Activated naive CD8-positive, alpha-beta T cell treated with anti-CD3 and anti-CD28 coated beads for 36 hours (primary cell): ENCODE measurements at regions not wholly inside any gene's neighbourhood (a gene's known extent, or its start where the extent isn't known, plus 50 kb on each side); places are given as distances from the start of the nearest gene placed in this dataset.
A peak's percentile ranks its signal among the peaks of the same experiment; 100 is the strongest.
"Not testable (repeated sequence)": the region's sequence is repeated elsewhere in the genome, so short reads cannot be mapped to it uniquely, and the experiment has no call there.

Source experiments
- DNase-seq: peaks from one replicate; pipeline ENCODE4 v3.0.0; 2021
- H3K27ac Mint-ChIP-seq: one replicate; pipeline ENCODE4 v1.8.0; 2022; ENCODE audit warnings: mild to moderate bottlenecking, moderate library complexity, mixed read lengths
- H3K27me3 Mint-ChIP-seq: one replicate; pipeline ENCODE4 v1.8.0; 2022; ENCODE audit warnings: mild to moderate bottlenecking, mixed read lengths
- H3K36me3 Mint-ChIP-seq: one replicate; pipeline ENCODE4 v1.8.0; 2021; ENCODE audit warnings: mild to moderate bottlenecking, mixed read lengths
- H3K4me1 Mint-ChIP-seq: one replicate; pipeline ENCODE4 v1.8.0; 2021; ENCODE audit warnings: mixed read lengths
- H3K4me3 Mint-ChIP-seq: one replicate; pipeline ENCODE4 v1.8.0; 2022; ENCODE audit warnings: mild to moderate bottlenecking, moderate library complexity, mixed read lengths
- H3K9me3 Mint-ChIP-seq: one replicate; pipeline ENCODE4 v1.8.0; 2022; ENCODE audit warnings: mixed read lengths

DNA sequence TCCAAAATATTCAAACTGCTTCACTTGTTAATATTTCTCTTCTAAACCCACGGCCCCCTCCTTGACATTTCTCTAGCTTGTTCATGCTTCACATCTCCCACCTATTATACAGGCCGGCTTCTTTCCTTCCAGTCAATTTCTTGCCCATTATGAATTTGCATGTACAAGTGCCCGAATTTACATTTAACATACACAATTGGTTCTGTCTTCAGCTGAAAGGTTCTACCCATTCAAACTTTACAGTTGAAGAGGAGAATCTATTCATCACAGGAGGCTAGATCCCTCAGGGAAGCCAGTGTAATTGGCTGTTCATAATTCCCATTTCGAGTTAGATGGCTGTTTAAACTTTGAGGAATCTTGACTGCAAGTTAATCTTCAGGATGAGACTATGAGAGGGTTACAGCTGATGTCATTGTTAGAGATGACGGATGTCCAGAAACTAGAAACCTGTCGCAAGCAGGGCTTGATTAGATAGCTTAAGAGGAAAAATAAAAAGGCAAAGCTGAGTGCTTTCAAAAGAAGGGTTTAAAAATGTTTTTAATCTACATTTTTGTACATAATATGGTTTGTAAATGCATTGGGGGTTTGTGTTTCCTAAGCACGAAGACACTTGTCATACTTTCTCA lies 157.0 kb downstream of the ADSS2 start:
- Mint-ChIP-seq H3K36me3 (peaks cover 2% of the 10 kb centered on the region), H3K4me3 (no peak overlapping the region), H3K27me3 (peaks cover 18% of the 10 kb centered on the region), H3K4me1 (peaks cover 22% of the 10 kb centered on the region), H3K27ac (no peak overlapping the region), H3K9me3 (no peaks in the 10 kb centered on the region)
- no peak for DNase-seq

DNA sequence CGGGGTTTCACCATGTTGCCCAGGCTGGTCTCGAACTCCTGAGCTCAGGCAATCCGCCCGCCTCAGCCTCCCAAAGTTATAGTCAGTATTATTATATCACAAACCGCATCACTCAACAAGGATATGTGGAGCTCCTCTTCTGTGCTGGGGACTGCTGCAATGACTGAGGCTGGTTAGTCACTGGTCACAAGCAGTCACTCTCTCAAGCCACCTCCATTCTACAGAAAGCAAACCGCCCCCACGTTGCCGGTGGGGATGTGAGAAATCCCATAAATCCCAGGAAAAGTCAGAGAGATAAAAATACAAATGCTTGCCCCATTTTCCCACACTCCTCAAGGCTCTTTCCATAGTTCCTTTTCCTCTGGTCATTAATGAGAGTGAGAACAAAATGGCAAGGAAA lies 155.7 kb downstream of the ADSS2 start:
- no peak overlapping the region for H3K27ac Mint-ChIP-seq

DNA sequence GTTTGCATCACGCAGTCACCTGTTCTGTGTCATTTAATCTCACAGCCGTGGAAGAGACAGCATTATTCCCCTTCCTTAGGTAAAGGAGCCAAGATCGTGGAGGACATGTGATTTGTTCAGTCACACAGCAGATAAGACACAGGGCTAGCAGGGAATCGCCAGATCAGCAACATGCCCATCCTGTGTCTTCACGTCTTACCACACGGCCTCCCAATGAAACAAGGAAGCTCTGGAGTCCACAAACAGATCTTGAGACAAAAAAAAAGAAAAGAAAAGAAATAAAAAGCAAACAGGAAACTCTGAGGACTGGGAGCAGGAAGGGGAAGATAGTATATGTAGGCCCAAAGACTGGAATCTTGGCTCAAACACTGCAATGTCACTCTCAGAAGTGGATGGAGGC lies 155.3 kb downstream of the ADSS2 start:
- Mint-ChIP-seq H3K9me3 (no peaks in the 10 kb centered on the region), H3K36me3 (peaks cover 2% of the 10 kb centered on the region), H3K4me1 (peaks cover 12% of the 10 kb centered on the region), H3K27me3 (peaks cover 7% of the 10 kb centered on the region), H3K4me3 (no peak overlapping the region), H3K27ac (no peak overlapping the region)
- DNase-seq, result no peak

More for the DNA sequence above, 155.7 kb downstream of the ADSS2 start:
- no peak overlapping the region for H3K4me3 Mint-ChIP-seq
- H3K27me3 Mint-ChIP-seq, result peaks cover 11% of the 10 kb centered on the region
- no peaks in the 10 kb centered on the region for H3K9me3 Mint-ChIP-seq
- no peak for DNase-seq
- peaks cover 16% of the 10 kb centered on the region for H3K4me1 Mint-ChIP-seq
- peaks cover 2% of the 10 kb centered on the region for H3K36me3 Mint-ChIP-seq

DNA sequence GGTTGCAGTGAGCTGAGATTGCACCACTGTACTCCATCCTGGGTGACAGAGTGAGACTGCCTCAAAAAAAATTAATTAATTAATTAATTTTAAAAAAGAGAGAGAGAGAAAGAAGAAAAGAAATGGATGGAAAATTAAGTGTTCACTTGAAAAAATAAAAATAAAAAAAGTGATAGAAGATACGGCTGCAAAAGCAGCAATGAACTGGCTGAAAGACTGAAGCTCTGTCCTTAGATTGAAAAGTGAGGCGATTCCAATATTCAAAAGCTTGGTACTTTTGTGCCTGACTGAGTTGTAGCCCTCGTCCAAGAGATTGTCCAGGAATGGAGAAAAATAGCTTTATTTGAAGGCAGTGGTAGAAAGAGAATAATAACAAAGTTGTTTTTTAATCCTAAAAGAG lies 154.6 kb downstream of the ADSS2 start:
- Mint-ChIP-seq H3K27me3 (peaks cover 4% of the 10 kb centered on the region), H3K9me3 (no peaks in the 10 kb centered on the region), H3K36me3 (no peaks in the 10 kb centered on the region), H3K27ac (no peak overlapping the region), H3K4me3 (no peak overlapping the region), H3K4me1 (peaks cover 10% of the 10 kb centered on the region)
- DNase-seq, result no peak

DNA sequence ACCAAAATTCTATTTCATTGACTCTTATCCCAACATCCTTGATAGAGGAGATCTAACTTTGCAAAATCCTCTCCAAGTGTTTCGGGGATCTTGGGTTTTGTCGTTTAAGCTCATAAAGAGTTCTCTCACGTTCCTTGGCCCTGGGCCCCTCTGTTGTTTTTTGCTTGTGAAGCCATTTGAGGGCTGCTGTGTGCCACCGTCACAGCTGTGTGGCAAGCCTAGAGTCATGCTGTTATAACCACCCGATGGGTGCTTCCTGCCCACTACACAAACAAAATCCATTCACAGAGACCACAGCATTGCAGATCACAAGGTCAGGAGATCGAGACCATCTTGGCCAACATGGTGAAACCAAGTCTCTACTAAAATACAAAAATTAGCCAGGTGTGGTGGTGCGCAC lies 154.1 kb downstream of the ADSS2 start:
- Mint-ChIP-seq H3K9me3 (no peaks in the 10 kb centered on the region), H3K27me3 (peaks cover under 1% of the 10 kb centered on the region), H3K27ac (no peak overlapping the region), H3K4me3 (no peak overlapping the region), H3K4me1 (peaks cover 6% of the 10 kb centered on the region), H3K36me3 (no peaks in the 10 kb centered on the region)
- DNase-seq, result no peak

DNA sequence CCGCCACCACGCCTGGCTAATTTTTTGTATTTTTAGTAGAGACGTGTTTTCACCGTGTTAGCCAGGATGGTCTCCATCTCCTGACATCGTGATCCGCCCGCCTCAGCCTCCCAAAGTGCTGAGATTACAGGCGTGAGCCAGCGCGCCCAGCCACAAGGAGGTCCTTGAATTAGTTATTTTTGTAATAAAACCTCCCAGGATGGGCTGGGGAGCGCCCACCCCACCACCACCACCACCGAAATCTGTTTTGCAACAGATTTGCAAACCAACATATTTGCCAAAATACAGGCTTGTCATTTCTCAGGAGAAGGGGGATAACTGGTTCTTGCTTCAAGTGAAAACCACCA lies 151.7 kb downstream of the ADSS2 start:
- Mint-ChIP-seq H3K4me3 (peak overlapping the region; percentile 73), H3K27ac (peak overlapping the region; percentile 89)
- DNase-seq, H3K4me1 Mint-ChIP-seq, H3K27me3 Mint-ChIP-seq, H3K36me3 Mint-ChIP-seq, H3K9me3 Mint-ChIP-seq: not testable (repeated sequence)

DNA sequence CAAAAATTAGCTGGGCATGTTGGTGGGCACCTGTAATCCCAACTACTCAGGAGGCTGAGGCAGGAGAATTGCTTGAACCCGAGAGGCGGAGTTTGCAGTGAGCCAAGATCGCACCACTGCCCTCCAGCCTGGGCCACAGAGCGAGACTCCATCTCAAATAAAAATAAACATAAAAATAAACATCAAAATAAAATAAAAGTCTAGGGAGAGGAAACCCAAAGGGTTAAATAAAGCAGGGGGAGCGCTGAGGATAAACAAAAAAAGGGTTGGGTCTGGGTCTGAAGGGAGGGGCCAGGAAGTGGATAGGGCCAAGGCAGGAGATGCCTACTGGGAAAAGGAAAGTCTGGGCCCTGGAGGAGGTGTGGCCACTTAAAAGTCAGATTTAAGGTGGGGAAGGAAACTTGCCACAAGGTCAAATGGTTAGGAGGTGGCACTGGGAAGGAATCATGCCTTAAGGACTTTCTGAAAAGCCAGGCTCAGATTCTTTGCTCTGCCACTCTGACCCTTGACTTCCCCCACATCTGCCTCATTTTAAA lies 150.0 kb downstream of the ADSS2 start:
- Mint-ChIP-seq H3K4me1 (peaks cover 6% of the 10 kb centered on the region), H3K9me3 (no peaks in the 10 kb centered on the region), H3K4me3 (no peak overlapping the region), H3K27ac (peak overlapping the region; percentile 36), H3K27me3 (no peaks in the 10 kb centered on the region), H3K36me3 (no peaks in the 10 kb centered on the region)
- no peak for DNase-seq

DNA sequence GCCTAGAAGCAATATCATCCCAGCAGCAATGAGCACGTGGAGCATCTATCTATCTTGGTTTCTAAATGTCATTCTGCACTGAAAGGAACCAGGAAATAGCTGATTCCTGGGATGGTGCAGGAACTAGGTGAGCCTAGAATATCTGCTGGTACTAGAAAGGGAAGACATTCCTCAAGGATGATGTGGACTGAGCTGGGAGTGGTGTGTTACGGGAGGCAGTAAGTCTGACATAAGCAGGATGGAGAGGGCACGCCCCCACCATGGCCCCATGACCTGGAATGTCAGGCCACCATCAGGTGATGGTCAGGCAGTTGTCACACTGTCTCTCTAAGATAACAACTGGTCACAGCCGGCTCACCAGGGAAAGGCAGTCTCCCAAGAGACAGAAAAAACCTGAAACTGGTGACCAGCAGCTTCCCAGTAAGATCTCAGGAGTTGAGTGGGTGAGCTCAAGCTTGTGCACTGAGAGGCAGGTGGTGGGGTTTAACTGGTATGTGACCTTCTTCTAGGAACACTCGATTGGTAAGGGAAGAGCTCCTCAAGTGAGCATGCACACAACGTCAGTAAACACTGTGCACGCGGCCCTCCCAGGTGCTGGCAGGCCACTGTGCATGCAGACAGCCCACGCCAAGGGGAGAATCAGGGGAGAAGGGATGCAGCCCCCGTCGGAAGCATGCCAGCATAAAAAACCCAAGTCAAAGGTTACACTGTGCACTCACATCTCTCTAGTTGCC lies 148.7 kb downstream of the ADSS2 start:
- no peak for DNase-seq
- Mint-ChIP-seq H3K4me3 (no peak overlapping the region), H3K27ac (no peak overlapping the region), H3K27me3 (no peaks in the 10 kb centered on the region), H3K4me1 (peaks cover 6% of the 10 kb centered on the region), H3K9me3 (no peaks in the 10 kb centered on the region), H3K36me3 (no peaks in the 10 kb centered on the region)

DNA sequence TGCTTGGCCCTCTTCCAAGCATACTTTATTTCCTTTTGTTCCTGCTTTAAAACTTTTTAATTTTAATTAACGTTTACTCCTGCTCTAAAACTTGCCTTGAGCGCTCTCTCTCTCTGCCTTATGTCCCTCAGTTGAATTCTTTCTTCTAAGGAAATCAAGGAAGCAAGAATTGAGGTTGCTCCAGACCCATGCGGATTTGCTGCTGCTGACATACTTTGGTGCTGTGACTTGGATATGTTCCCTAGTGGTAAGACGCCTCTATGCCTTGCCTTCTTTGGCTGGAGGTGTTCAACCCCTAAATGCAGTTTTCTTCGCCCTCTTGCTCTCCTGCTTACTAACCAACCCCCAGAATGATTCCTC lies 148.1 kb downstream of the ADSS2 start:
- H3K9me3 Mint-ChIP-seq, result no peaks in the 10 kb centered on the region
- H3K4me3 Mint-ChIP-seq, result no peak overlapping the region
- no peaks in the 10 kb centered on the region for H3K27me3 Mint-ChIP-seq
- no peaks in the 10 kb centered on the region for H3K36me3 Mint-ChIP-seq
- H3K4me1 Mint-ChIP-seq, result peaks cover 6% of the 10 kb centered on the region
- no peak overlapping the region for H3K27ac Mint-ChIP-seq
- no peak for DNase-seq

DNA sequence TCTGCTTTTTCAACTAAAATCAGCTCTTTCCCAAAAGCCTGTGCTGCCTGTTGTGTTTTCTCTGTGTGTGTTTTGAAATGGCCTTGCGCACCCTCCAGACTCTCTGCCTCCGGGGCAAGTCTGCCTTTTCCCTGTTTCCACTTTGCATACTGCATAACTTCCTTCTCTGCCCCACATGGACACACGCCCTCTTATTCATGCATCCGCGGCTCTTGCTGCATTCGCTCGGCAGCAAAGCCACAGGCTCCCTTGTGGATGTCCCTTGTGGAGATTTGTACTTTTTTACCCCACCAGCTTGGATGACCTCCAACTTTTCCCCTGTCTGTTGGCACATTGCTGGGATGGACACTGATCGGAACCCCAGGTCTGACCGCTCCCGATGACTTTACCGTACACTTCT lies 147.6 kb downstream of the ADSS2 start:
- no peak for DNase-seq
- H3K4me1 Mint-ChIP-seq, result peaks cover 5% of the 10 kb centered on the region
- no peak overlapping the region for H3K4me3 Mint-ChIP-seq
- no peaks in the 10 kb centered on the region for H3K9me3 Mint-ChIP-seq
- no peak overlapping the region for H3K27ac Mint-ChIP-seq
- H3K27me3 Mint-ChIP-seq, result no peaks in the 10 kb centered on the region
- no peaks in the 10 kb centered on the region for H3K36me3 Mint-ChIP-seq

DNA sequence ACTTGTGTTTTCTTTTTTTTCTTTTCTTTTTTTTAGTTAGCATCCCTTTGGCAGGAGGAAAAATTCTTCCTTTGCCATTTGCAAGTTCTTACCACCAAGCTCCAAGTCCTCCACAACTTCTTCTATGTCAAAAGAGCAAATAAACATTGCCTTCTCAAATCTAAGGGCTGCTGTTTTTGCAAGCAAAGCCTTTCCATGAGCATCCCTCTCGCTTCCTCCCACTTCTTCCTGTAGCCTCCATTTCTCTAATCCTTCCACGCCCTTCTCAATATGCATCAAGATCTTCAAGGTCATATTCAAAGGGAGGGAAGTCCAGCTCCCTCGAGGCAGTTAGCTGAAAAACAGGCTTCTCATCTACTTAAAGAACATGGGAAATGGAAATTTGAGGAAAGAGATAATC lies 147.1 kb downstream of the ADSS2 start:
- no peak overlapping the region for H3K4me3 Mint-ChIP-seq
- DNase-seq, result no peak
- no peaks in the 10 kb centered on the region for H3K9me3 Mint-ChIP-seq
- no peaks in the 10 kb centered on the region for H3K27me3 Mint-ChIP-seq
- H3K4me1 Mint-ChIP-seq, result peaks cover under 1% of the 10 kb centered on the region
- H3K27ac Mint-ChIP-seq, result no peak overlapping the region
- no peaks in the 10 kb centered on the region for H3K36me3 Mint-ChIP-seq

DNA sequence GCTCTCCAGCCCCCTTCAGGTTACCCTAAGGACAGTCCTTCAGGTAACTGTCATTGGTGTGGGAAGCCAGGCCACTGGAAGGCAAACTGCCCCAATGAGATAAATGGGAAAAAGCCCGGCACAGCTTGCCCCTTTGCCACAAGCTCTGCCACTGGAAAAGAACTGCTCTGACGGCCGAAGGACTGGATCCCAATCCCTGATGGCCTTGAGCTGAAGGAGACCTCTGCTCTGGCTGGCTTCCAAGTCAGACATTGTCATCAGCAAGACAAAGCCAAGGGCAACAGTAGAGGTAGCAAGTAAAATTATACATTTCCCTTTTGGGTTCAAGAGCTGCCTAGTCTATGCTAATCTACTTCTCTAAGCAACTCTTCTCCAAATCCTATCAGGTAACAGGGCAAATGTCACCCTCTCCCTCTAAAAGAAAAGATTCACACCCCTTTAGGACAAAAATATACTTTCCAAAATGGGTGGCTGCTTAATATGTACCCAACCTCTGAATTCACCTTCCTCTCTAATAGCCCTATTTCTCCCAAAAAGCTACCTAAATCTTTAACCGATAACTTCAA lies 145.8 kb downstream of the ADSS2 start:
- no peak overlapping the region for H3K27ac Mint-ChIP-seq
- H3K4me1 Mint-ChIP-seq, result no peaks in the 10 kb centered on the region
- DNase-seq, result no peak

DNA sequence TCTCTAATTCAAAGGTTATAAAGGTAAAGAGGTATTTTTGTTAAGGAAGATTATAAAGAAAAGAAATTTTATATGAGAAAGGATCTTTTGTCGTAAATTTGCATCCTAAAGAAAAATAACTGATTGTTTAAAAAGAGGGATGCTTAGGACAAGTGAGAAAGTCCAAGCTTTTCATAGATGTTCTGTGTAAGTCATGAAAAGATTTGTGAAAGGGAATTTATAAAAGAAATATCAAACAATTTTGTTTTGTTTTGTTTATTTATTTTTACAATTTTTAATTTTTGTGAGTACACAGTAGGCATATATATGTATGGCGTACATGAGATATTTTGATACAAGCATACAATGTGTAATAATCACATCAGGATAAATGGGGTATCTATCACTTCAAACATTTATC lies 145.2 kb downstream of the ADSS2 start:
- Mint-ChIP-seq H3K27ac (no peak overlapping the region), H3K4me1 (no peaks in the 10 kb centered on the region), H3K36me3 (no peaks in the 10 kb centered on the region), H3K27me3 (no peaks in the 10 kb centered on the region), H3K4me3 (no peak overlapping the region), H3K9me3 (no peaks in the 10 kb centered on the region)
- no peak for DNase-seq

More for the DNA sequence above, 145.8 kb downstream of the ADSS2 start:
- Mint-ChIP-seq H3K9me3 (no peaks in the 10 kb centered on the region), H3K36me3 (no peaks in the 10 kb centered on the region), H3K27me3 (no peaks in the 10 kb centered on the region), H3K4me3 (no peak overlapping the region)

DNA sequence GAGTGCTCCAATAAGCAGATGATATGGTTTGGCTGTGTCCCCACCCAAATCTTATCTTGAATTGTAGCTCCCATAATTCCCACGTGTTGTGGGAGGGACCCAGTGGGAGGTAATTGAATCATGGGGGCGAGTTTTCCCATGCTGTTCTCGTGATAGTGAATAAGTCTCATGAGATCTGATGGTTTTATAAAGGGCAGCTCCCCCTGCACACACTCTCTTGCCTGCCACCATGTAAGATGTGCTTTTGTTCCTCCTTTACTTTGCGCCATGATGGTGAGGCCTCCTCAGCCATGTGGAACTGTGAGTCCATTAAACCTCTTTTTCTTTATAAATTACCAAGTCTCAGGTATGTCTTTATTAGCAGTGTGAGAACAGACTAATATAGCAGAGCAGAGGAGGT lies 142.5 kb downstream of the ADSS2 start:
- not testable (repeated sequence) for H3K4me1 Mint-ChIP-seq, DNase-seq, H3K27ac Mint-ChIP-seq, H3K4me3 Mint-ChIP-seq, H3K27me3 Mint-ChIP-seq, H3K9me3 Mint-ChIP-seq, H3K36me3 Mint-ChIP-seq

DNA sequence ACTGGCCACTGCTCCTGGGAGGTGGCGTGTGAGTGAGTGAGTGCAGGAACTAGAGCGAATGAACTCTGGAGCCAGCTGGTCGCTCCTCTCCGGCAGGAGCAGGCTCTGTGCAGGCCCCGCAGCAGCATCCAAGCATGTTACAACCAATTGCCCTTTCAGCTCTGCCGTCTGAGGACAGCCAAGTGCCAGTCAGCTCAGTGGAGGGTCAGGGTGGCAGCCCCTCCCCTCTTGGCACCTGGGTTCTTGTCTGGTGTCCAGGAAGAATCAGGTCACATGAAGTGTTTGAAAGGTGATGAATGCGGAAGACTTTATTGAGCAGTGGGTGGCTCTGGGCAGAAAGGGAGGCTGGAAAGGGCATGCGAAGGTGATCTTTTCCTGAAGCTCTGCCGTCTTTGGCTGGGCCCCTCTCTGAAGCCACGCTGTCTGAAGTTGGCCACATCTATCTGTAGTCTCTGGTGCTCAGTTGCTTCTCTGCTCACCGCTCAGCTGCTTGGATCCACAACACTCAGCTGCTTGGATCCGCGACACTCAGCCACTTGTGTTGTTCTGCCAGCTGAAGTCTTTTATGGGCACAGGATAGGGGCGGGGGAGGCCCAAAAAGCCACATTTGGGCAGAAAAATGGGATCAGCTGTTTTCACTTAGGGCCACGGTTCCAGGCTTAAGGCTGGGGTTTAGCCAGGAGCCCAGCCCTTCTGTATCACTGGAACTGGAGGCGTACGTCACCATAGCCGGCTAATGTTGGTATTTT lies 139.8 kb downstream of the ADSS2 start:
- Mint-ChIP-seq H3K4me3 (no peak overlapping the region), H3K9me3 (no peaks in the 10 kb centered on the region), H3K4me1 (no peaks in the 10 kb centered on the region), H3K36me3 (no peaks in the 10 kb centered on the region), H3K27ac (no peak overlapping the region), H3K27me3 (no peaks in the 10 kb centered on the region)
- no peak for DNase-seq
